Upper lobe of left lung (tissue), 4 donors: ENCODE measurements at regions not wholly inside any gene's neighbourhood (a gene's known extent, or its start where the extent isn't known, plus 50 kb on each side); places are given as distances from the start of the nearest gene placed in this dataset.

Experiments
- CTCF ChIP-seq, 6 experiments: fragments of 450-650 bp in 4 of 6; fragments of 200-600 bp in 2 of 6; sonication (generic) in 2 of 6; IDR thresholded peaks; one replicate each; pipeline ENCODE4 v1.5.1; 2016 to 2019; ENCODE audit warnings: antibody characterized with exemption in 6 of 6
- POLR2A ChIP-seq, 4 donors: fragments of 450-650 bp; IDR thresholded peaks; one replicate each; pipeline ENCODE4 v1.5.1; 2016 to 2017; ENCODE audit warnings: antibody characterized with exemption in 4 of 4, mild to moderate bottlenecking in 2 of 4

DNA sequence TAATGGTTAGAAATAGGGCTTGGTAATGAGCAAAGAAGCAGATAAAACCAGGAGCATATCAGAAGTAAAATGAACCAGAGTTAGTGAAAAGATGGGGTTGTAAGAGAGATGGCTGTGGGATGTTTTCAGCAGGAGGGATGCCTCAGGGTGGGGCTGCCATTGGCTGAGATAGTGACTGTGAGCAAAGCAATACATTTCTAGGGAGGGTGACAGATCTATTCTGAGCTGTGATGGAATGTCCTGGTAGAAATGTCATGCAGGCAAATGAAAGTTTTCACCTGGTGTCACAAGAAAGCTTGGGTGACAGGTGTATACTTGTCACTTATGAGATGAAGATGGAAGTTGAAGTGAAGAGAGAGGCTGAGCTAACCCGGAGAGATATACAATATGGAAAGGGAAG, 435.9 kb downstream of the TNS3 start:
- no peak for TF ChIP-seq POLR2A (IDR thresholded peaks at IDR 0.05)
- no peak for TF ChIP-seq CTCF (IDR thresholded peaks at IDR 0.05)
